HCT116 (cell line): ENCODE measurements at regions not wholly inside any gene's neighbourhood (a gene's known extent, or its start where the extent isn't known, plus 50 kb on each side); places are given as distances from the start of the nearest gene placed in this dataset.

Source experiments
- ATAC-seq: fragments of 200-7000 bp; cut with Tn5 transposase; 2 replicates; pipeline ENCODE4 v1.9.1; 2020; ENCODE audit warnings: mild to moderate bottlenecking, moderate library complexity
- BruUV-seq: library from RNA; stranded (reverse); fragments of 400-500 nt; replicated peaks from 2 replicates; lab custom pipeline; 2021; lab: Mats Ljungman, UMichigan
- CTCF ChIA-PET: fragments of 300-600 bp; sonication (Branson Sonifier 250); formaldehyde crosslinking; loops from one replicate; lab custom pipeline; 2021; ENCODE audit warnings: antibody characterized with exemption; lab: Charles Lee
- POLR2A ChIA-PET: fragments of 300-600, 350-600 bp; sonication (Branson Sonifier 250); formaldehyde crosslinking; loops from one replicate; lab custom pipeline; 2021; ENCODE audit warnings: antibody characterized with exemption; lab: Charles Lee
- RAD21 ChIA-PET, 2 experiments: fragments of 300-600 bp; sonication (Branson Sonifier 250); formaldehyde crosslinking; loops; one replicate each; lab custom pipeline; 2023; ENCODE audit warnings: low total read pairs in 2 of 2; ENCODE audit not compliant: uncharacterized antibody in 2 of 2, unreplicated experiment in 2 of 2, low non-redundant PET in 1 of 2; lab: Charles Lee
- DNase-seq: peaks from one replicate; pipeline ENCODE4 v3.0.0-alpha.2; 2010; ENCODE audit warnings: low read depth, low spot score
- H2AFZ ChIP-seq: fragments of 200-600 bp; shearing (Covaris generic), sonication (generic); 2 replicates; pipeline ENCODE4 v1.6.1; 2017; ENCODE audit warnings: low read depth, mixed run types, mixed read lengths, antibody characterized with exemption, low read length; ENCODE audit not compliant: poor library complexity, severe bottlenecking
- H3K27ac ChIP-seq: 2 replicates; pipeline ENCODE4 v1.5.1; 2012; ENCODE audit warnings: low read depth, low read length
- H3K27me3 ChIP-seq: fragments of 200-600 bp; sonication (generic); 2 replicates; pipeline ENCODE4 v1.6.1; 2016; ENCODE audit warnings: mixed run types, low read length, mixed read lengths; ENCODE audit not compliant: insufficient read depth
- H3K36me3 ChIP-seq, 2 experiments: fragments of 200-500 bp in 1 of 2; fragments of 200-600 bp in 1 of 2; sonication (Bioruptor generic) in 1 of 2; sonication (generic) in 1 of 2; 2 replicates each; pipeline versions ENCODE4 v1.5.1 to v1.6.1; 2014 to 2016; ENCODE audit warnings: low read length in 2 of 2, inconsistent platforms in 1 of 2, mixed read lengths in 1 of 2, mixed run types in 1 of 2; ENCODE audit not compliant: insufficient read depth in 2 of 2, control insufficient read depth in 1 of 2
- H3K4me1 ChIP-seq, 2 experiments: fragments of 200-600 bp in 1 of 2; sonication (generic) in 1 of 2; 2 replicates each; pipeline versions ENCODE4 v1.5.1 to v1.6.1; 2012 to 2017; ENCODE audit warnings: low read length in 2 of 2, inconsistent platforms in 1 of 2, mild to moderate bottlenecking in 1 of 2, mixed read lengths in 1 of 2, mixed run types in 1 of 2, moderate library complexity in 1 of 2; ENCODE audit not compliant: insufficient read depth in 2 of 2, control insufficient read depth in 1 of 2
- H3K4me2 ChIP-seq: fragments of 200-600 bp; sonication (generic); 2 replicates; pipeline ENCODE4 v1.6.1; 2017; ENCODE audit warnings: mixed run types, low read length, mixed read lengths
- H3K4me3 ChIP-seq, 2 experiments: fragments of 200-600 bp in 1 of 2; sonication (generic) in 1 of 2; replicated peaks in 1 of 2; 2 replicates each; pipeline ENCODE4 v1.5.1; 2011 to 2016; ENCODE audit warnings: low read length in 2 of 2, control low read depth in 1 of 2, low read depth in 1 of 2, mild to moderate bottlenecking in 1 of 2, mixed read lengths in 1 of 2, mixed run types in 1 of 2
- H3K79me2 ChIP-seq: fragments of 200-600 bp; sonication (generic); 2 replicates; pipeline ENCODE4 v1.6.1; 2017; ENCODE audit warnings: mild to moderate bottlenecking, mixed run types, low read length, moderate library complexity, mixed read lengths; ENCODE audit not compliant: insufficient read depth
- H3K9ac ChIP-seq: fragments of 200-600 bp; sonication (generic); 2 replicates; pipeline ENCODE4 v1.6.1; 2016; ENCODE audit warnings: low read length, mixed read lengths
- H3K9me2 ChIP-seq: fragments of 200-600 bp; sonication (generic), shearing (Covaris generic); 2 replicates; pipeline ENCODE4 v1.6.1; 2017; ENCODE audit warnings: mixed run types, mild to moderate bottlenecking, moderate library complexity; ENCODE audit not compliant: insufficient read depth
- H3K9me3 ChIP-seq, 2 experiments: fragments of 200-500 bp in 1 of 2; fragments of 200-600 bp in 1 of 2; sonication (Bioruptor generic) in 1 of 2; sonication (generic) in 1 of 2; 2 replicates each; pipeline ENCODE4 v1.6.1; 2014 to 2017; ENCODE audit warnings: low read length in 2 of 2, mixed read lengths in 2 of 2, inconsistent platforms in 1 of 2, low read depth in 1 of 2, mild to moderate bottlenecking in 1 of 2, mixed run types in 1 of 2, moderate library complexity in 1 of 2; ENCODE audit not compliant: control insufficient read depth in 1 of 2, insufficient read depth in 1 of 2
- H4K20me1 ChIP-seq: fragments of 200-600 bp; sonication (generic), shearing (Covaris generic); 2 replicates; pipeline ENCODE4 v1.6.1; 2017; ENCODE audit warnings: mixed run types, mild to moderate bottlenecking, moderate library complexity; ENCODE audit not compliant: insufficient read depth
- CTCF ChIP-seq, 3 experiments: fragments of 200-600 bp in 1 of 3; sonication (generic) in 1 of 3; IDR thresholded peaks in 2 of 3; conservative IDR thresholded peaks in 1 of 3; 2 replicates each; pipeline ENCODE4 v1.5.1; 2012 to 2017; ENCODE audit warnings: low read depth in 2 of 3, low read length in 2 of 3, antibody characterized with exemption in 1 of 3, borderline replicate concordance in 1 of 3, control low read depth in 1 of 3, mild to moderate bottlenecking in 1 of 3, mixed read lengths in 1 of 3, mixed run types in 1 of 3, moderate library complexity in 1 of 3; ENCODE audit not compliant: insufficient read depth in 1 of 3
- EGR1 ChIP-seq: IDR thresholded peaks from 2 replicates; pipeline ENCODE4 v1.6.1; 2012; ENCODE audit warnings: low read depth
- JUND ChIP-seq: IDR thresholded peaks from 2 replicates; pipeline ENCODE4 v1.6.1; 2012
- POLR2AphosphoS5 ChIP-seq: IDR thresholded peaks from 2 replicates; pipeline ENCODE4 v1.6.1; 2011; ENCODE audit warnings: mild to moderate bottlenecking, low read depth, low read length, moderate library complexity
- TCF7L2 ChIP-seq: IDR thresholded peaks from 2 replicates; pipeline ENCODE4 v1.7.0; 2011; ENCODE audit warnings: borderline replicate concordance, inconsistent platforms; ENCODE audit not compliant: insufficient read depth, insufficient read length; ENCODE audit errors: extremely low read depth
- ZBTB33 ChIP-seq: IDR thresholded peaks from 2 replicates; pipeline ENCODE4 v1.6.1; 2011; ENCODE audit warnings: mild to moderate bottlenecking, low read length, moderate library complexity; ENCODE audit not compliant: insufficient replicate concordance; ENCODE audit errors: extremely low read depth
- ZFX ChIP-seq: fragments of 450-650 bp; IDR thresholded peaks from 2 replicates; pipeline ENCODE4 v1.6.1; 2017
- ZNF274 ChIP-seq: fragments of 200-500 bp; sonication (Bioruptor generic); IDR thresholded peaks from 2 replicates; pipeline ENCODE4 v1.6.1; 2014; ENCODE audit warnings: mild to moderate bottlenecking, low read depth, low read length, inconsistent platforms
- intact Hi-C: fragments of 100-400 bp; cut with micrococcal nuclease; formaldehyde crosslinking; loops from 2 replicates; pipeline ENCODE4 v1.10.0; 2022

- no peak overlapping the region for H2AFZ ChIP-seq
- no peaks in the 10 kb centered on the region for H3K9me2 ChIP-seq
- no peak overlapping the region for H3K27ac ChIP-seq
- H3K27me3 ChIP-seq = no peaks in the 10 kb centered on the region
- H3K9me3 ChIP-seq = no peaks in the 10 kb centered on the region
- H3K4me3 ChIP-seq = no peak overlapping the region
- no peak overlapping the region for H3K4me2 ChIP-seq
- H3K79me2 ChIP-seq = no peaks in the 10 kb centered on the region
- no peaks in the 10 kb centered on the region for H3K36me3 ChIP-seq
- ChIA-PET RAD21 (no interaction called here), CTCF (no interaction called here), POLR2A (no interaction called here)
- TF ChIP-seq ZBTB33 (no peak), ZFX (no peak), TCF7L2 (no peak), CTCF (IDR thresholded peaks at IDR 0.05 in 2 of 3, conservative IDR thresholded peaks at IDR 0.05 in 1 of 3; ENCODE audit: borderline replicate concordance in 1 of 3, insufficient read depth in 1 of 3, low read depth in 2 of 3, low read length in 2 of 3) (no peak), EGR1 (no peak), ZNF274 (no peak), JUND (no peak), POLR2AphosphoS5 (no peak)
- intact Hi-C loops = no loop called here
- no TSS peak for BruUV-seq
- H4K20me1 ChIP-seq = no peaks in the 10 kb centered on the region
- DNase-seq = no peak
- H3K9ac ChIP-seq = no peak overlapping the region
- ATAC-seq = no peak
- peaks cover 0 to 9% of the 10 kb centered on the region in 2 experiments; a peak in 2 of 4 replicates for H3K4me1 ChIP-seq
Measured at GRCh38 chr6:81863123-81863522, 110.6 kb upstream of the TENT5A start.
